Activated B cell treated with CpG ODN at 0.5 μM for 24 hours (primary cell): ENCODE measurements at regions not wholly inside any gene's neighbourhood (a gene's known extent, or its start where the extent isn't known, plus 50 kb on each side); places are given as distances from the start of the nearest gene placed in this dataset.

ENCODE experiments used
- ATAC-seq: fragments of 200-7000 bp; cut with Tn5 transposase; one replicate; pipeline ENCODE4 v1.10.0; 2021; ENCODE audit warnings: low read depth, mild to moderate bottlenecking, moderate library complexity
- CTCF ChIA-PET: fragments of 350-600 bp; sonication (Branson Sonifier 250); formaldehyde crosslinking; loops from one replicate; lab custom pipeline; 2021; ENCODE audit warnings: antibody characterized with exemption; lab: Charles Lee
- POLR2A ChIA-PET: fragments of 350-600 bp; sonication (Branson Sonifier 250); formaldehyde crosslinking; loops from one replicate; lab custom pipeline; 2021; ENCODE audit warnings: antibody characterized with exemption; lab: Charles Lee
- DNase-seq: peaks from one replicate; pipeline ENCODE4 v3.0.0; 2022
- H3K27ac Mint-ChIP-seq: one replicate; pipeline ENCODE4 v1.8.0; 2020; ENCODE audit warnings: mixed read lengths
- H3K27me3 Mint-ChIP-seq: one replicate; pipeline ENCODE4 v1.8.0; 2021; ENCODE audit warnings: mixed read lengths
- H3K36me3 Mint-ChIP-seq: one replicate; pipeline ENCODE4 v1.8.0; 2021; ENCODE audit warnings: low read depth, mixed read lengths
- H3K4me1 Mint-ChIP-seq: one replicate; pipeline ENCODE4 v1.8.0; 2021; ENCODE audit warnings: mixed read lengths
- H3K4me3 Mint-ChIP-seq: one replicate; pipeline ENCODE4 v1.8.0; 2020; ENCODE audit warnings: mild to moderate bottlenecking, mixed read lengths
- H3K9me3 Mint-ChIP-seq: one replicate; pipeline ENCODE4 v1.8.0; 2020; ENCODE audit warnings: mixed read lengths
- CTCF ChIP-seq: fragments of 200-600 bp; IDR thresholded peaks from one replicate; pipeline ENCODE4 v1.8.0; 2022; ENCODE audit warnings: antibody characterized with exemption, mild to moderate bottlenecking
- intact Hi-C: fragments of 100-400 bp; cut with micrococcal nuclease; formaldehyde crosslinking; loops from one replicate; pipeline ENCODE4 v1.15.1; 2024

GRCh38 chr9:105834404-105834803 is 140.1 kb downstream of the TMEM38B start:
- intact Hi-C loops, result no loop called here
- no peak for ATAC-seq
- ChIA-PET CTCF (no interaction called here), POLR2A (no interaction called here)
- no peaks in the 10 kb centered on the region for H3K36me3 Mint-ChIP-seq
- no peak overlapping the region for H3K27ac Mint-ChIP-seq
- no peak overlapping the region for H3K4me3 Mint-ChIP-seq
- no peaks in the 10 kb centered on the region for H3K27me3 Mint-ChIP-seq
- DNase-seq, result no peak
- H3K9me3 Mint-ChIP-seq, result no peaks in the 10 kb centered on the region
- TF ChIP-seq CTCF, result no peak
- H3K4me1 Mint-ChIP-seq, result no peaks in the 10 kb centered on the region

GRCh38 chr9:105835721-105836120 is 141.4 kb downstream of the TMEM38B start:
- Mint-ChIP-seq H3K4me1 (no peaks in the 10 kb centered on the region), H3K4me3 (no peak overlapping the region), H3K36me3 (no peaks in the 10 kb centered on the region), H3K27me3 (no peaks in the 10 kb centered on the region), H3K9me3 (no peaks in the 10 kb centered on the region), H3K27ac (no peak overlapping the region)
- ChIA-PET CTCF (no interaction called here), POLR2A (no interaction called here)
- TF ChIP-seq CTCF, result no peak
- DNase-seq (no peak), ATAC-seq (no peak)
- intact Hi-C loops, result no loop called here

- intact Hi-C loops, result no loop called here
- CTCF ChIA-PET, result no interaction called here
Measured at GRCh38 chr9:105836936-105837660, 142.8 kb downstream of the TMEM38B start.

GRCh38 chr9:105841562-105841961 is 147.2 kb downstream of the TMEM38B start:
- no peak for TF ChIP-seq CTCF
- H3K36me3 Mint-ChIP-seq, result no peaks in the 10 kb centered on the region
- H3K27me3 Mint-ChIP-seq, result no peaks in the 10 kb centered on the region
- POLR2A ChIA-PET, result no interaction called here
- CTCF ChIA-PET, result interaction anchor here (0.8 to 4.1 kb wide), 10 partner anchors 9 to 1332 kb away, joined by 3 to 29 read pairs (median 4); no protein-coding TSS in a partner anchor
- no peak overlapping the region for H3K27ac Mint-ChIP-seq
- ATAC-seq (no peak), DNase-seq (no peak)
- intact Hi-C loops, result no loop called here
- no peaks in the 10 kb centered on the region for H3K4me1 Mint-ChIP-seq
- no peak overlapping the region for H3K4me3 Mint-ChIP-seq
- peaks cover under 1% of the 10 kb centered on the region for H3K9me3 Mint-ChIP-seq

More at GRCh38 chr9:105836936-105837660, 142.8 kb downstream of the TMEM38B start:
- Mint-ChIP-seq H3K4me3 (no peak overlapping the region), H3K36me3 (no peaks in the 10 kb centered on the region), H3K9me3 (no peaks in the 10 kb centered on the region), H3K4me1 (no peaks in the 10 kb centered on the region), H3K27me3 (no peaks in the 10 kb centered on the region), H3K27ac (no peak overlapping the region)
- POLR2A ChIA-PET, result no interaction called here
- ATAC-seq (no peak), DNase-seq (no peak)
- no peak for TF ChIP-seq CTCF

- no peak for ATAC-seq
- no peaks in the 10 kb centered on the region for H3K27me3 Mint-ChIP-seq
- peaks cover 2% of the 10 kb centered on the region for H3K9me3 Mint-ChIP-seq
- no peak for TF ChIP-seq CTCF
- no peak overlapping the region for H3K27ac Mint-ChIP-seq
- CTCF ChIA-PET, result interaction anchor here (0.8 to 4.1 kb wide), 9 partner anchors 9 to 1332 kb away, joined by 3 to 29 read pairs (median 4); no protein-coding TSS in a partner anchor
- intact Hi-C loops, result loop anchor here (1.0 kb wide), 1 partner anchor 39 kb away; no protein-coding TSS in a partner anchor
- no peaks in the 10 kb centered on the region for H3K4me1 Mint-ChIP-seq
- no peaks in the 10 kb centered on the region for H3K36me3 Mint-ChIP-seq
- no peak for DNase-seq
- H3K4me3 Mint-ChIP-seq, result no peak overlapping the region
- POLR2A ChIA-PET, result no interaction called here
Measured at GRCh38 chr9:105842023-105842644, 147.8 kb downstream of the TMEM38B start.
